HL-60 (cell line): ENCODE measurements at regions not wholly inside any gene's neighbourhood (a gene's known extent, or its start where the extent isn't known, plus 50 kb on each side); places are given as distances from the start of the nearest gene placed in this dataset.

Source experiments
- CTCF ChIP-seq: IDR thresholded peaks from one replicate; pipeline ENCODE4 v1.5.1; 2011; ENCODE audit warnings: low read length, control low read depth, inconsistent platforms; ENCODE audit not compliant: insufficient read depth
- POLR2AphosphoS5 ChIP-seq: IDR thresholded peaks from 2 replicates; pipeline ENCODE4 v1.6.1; 2012; ENCODE audit warnings: low read depth
- REST ChIP-seq: IDR thresholded peaks from 2 replicates; pipeline ENCODE4 v1.6.1; 2012; ENCODE audit warnings: low read depth; ENCODE audit not compliant: insufficient replicate concordance

- TF ChIP-seq POLR2AphosphoS5 (no peak), REST (no peak), CTCF (no peak)
Observed at GRCh38 chr13:79780240-79780639, 299.3 kb downstream of the NDFIP2 start.
